ENCODE measurements at regions not wholly inside any gene's neighbourhood (a gene's known extent, or its start where the extent isn't known, plus 50 kb on each side); places are given as distances from the start of the nearest gene placed in this dataset.

GRCh38 chr4:141335166-141335565, 114.5 kb downstream of the ZNF330 start:
- intact Hi-C loops (cut with DNase I; ENCODE audit: low total_unique reads): no loop called here
- no peak overlapping the region for H3K4me3 ChIP-seq
- no peak overlapping the region for H3K27ac ChIP-seq
- peaks cover 0 to 38% (median 5%) of the 10 kb centered on the region in 7 donors for H3K27me3 ChIP-seq (replicated peaks in 1 of 7)
- no peaks in the 10 kb centered on the region for H3K9me3 ChIP-seq
- WGBS, 5 donors: 84 to 93% (median 88%) methylated on average over 1 of the region's 1 CpG
- no peak for DNase-seq
- H3K4me1 ChIP-seq: peaks cover 0 to 4% (median 0%) of the 10 kb centered on the region in 6 donors
- no peak for TF ChIP-seq POLR2A (IDR thresholded peaks at IDR 0.05)
- no peak for TF ChIP-seq POLR2AphosphoS5 (IDR thresholded peaks at IDR 0.05)
- TF ChIP-seq, protein P1, sequence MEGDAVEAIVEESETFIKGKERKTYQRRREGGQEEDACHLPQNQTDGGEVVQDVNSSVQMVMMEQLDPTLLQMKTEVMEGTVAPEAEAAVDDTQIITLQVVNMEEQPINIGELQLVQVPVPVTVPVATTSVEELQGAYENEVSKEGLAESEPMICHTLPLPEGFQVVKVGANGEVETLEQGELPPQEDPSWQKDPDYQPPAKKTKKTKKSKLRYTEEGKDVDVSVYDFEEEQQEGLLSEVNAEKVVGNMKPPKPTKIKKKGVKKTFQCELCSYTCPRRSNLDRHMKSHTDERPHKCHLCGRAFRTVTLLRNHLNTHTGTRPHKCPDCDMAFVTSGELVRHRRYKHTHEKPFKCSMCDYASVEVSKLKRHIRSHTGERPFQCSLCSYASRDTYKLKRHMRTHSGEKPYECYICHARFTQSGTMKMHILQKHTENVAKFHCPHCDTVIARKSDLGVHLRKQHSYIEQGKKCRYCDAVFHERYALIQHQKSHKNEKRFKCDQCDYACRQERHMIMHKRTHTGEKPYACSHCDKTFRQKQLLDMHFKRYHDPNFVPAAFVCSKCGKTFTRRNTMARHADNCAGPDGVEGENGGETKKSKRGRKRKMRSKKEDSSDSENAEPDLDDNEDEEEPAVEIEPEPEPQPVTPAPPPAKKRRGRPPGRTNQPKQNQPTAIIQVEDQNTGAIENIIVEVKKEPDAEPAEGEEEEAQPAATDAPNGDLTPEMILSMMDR (IDR thresholded peaks at IDR 0.05 in 8 of 11, conservative IDR thresholded peaks at IDR 0.05 in 3 of 11): no peak
- H3K36me3 ChIP-seq: no peaks in the 10 kb centered on the region

DNA sequence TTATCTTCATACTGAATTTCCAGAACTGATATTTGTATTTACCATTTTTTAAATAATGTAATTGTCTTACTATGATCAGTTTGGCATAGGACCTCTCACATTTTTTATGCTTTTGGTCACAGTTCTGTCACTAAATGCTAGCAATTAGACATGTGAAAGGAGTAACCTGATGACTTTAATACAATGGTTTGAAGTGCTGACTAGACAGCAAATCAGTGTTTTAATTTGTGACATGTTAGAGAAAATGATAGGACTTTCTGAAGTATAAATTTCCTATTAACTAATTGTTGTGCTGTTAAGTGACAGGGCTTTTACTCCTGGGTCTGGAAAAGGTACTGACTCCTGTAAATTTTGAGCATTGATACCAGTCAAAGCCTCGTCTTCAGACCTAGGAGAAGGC, 117.5 kb downstream of the ZNF330 start:
- H3K27ac ChIP-seq: no peak overlapping the region
- TF ChIP-seq POLR2AphosphoS5 (IDR thresholded peaks at IDR 0.05) (no peak), POLR2A (IDR thresholded peaks at IDR 0.05) (no peak)
- TF ChIP-seq, protein P1 (IDR thresholded peaks at IDR 0.05 in 8 of 11, conservative IDR thresholded peaks at IDR 0.05 in 3 of 11): no peak
- WGBS, 5 donors: 91 to 94% (median 93%) methylated on average over 1 of the region's 1 CpG
- DNase-seq: no peak
- intact Hi-C loops (cut with DNase I; ENCODE audit: low total_unique reads): no loop called here
- no peaks in the 10 kb centered on the region for H3K36me3 ChIP-seq
- no peaks in the 10 kb centered on the region for H3K9me3 ChIP-seq
- H3K4me3 ChIP-seq: no peak overlapping the region
- H3K27me3 ChIP-seq (replicated peaks in 1 of 7): peaks cover 0 to 16% (median 0%) of the 10 kb centered on the region in 7 donors
- peaks cover 0 to 4% (median 0%) of the 10 kb centered on the region in 6 donors for H3K4me1 ChIP-seq

DNA sequence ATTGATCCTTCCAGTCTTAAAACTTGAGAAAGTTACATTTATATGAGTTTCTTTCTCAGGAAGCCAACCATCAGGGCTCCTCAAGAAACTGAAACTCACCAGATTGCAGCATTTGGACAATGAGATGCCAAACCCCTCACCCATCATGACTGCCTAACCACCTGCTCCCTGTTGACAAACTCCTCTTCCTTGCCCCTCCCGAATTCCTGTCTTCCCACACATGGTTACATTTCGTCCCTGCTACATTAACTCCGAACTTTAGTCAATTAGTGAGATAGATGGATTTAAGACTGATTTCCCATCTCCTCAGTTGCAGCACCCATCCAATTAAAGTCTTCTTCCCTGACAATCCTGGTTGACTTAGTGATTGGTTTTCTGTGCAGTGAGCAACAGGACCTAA, 118.7 kb downstream of the ZNF330 start:
- intact Hi-C loops (cut with DNase I; ENCODE audit: low total_unique reads): no loop called here
- H3K4me1 ChIP-seq: no peaks in the 10 kb centered on the region
- no peaks in the 10 kb centered on the region for H3K9me3 ChIP-seq
- H3K27ac ChIP-seq: no peak overlapping the region
- TF ChIP-seq, protein P1 (IDR thresholded peaks at IDR 0.05 in 8 of 11, conservative IDR thresholded peaks at IDR 0.05 in 3 of 11): no peak
- TF ChIP-seq POLR2AphosphoS5 (IDR thresholded peaks at IDR 0.05): no peak
- no peak for TF ChIP-seq POLR2A (IDR thresholded peaks at IDR 0.05)
- no peaks in the 10 kb centered on the region for H3K36me3 ChIP-seq
- WGBS, 5 donors: 80 to 90% (median 83%) methylated on average over 3 of the region's 3 CpGs
- peaks cover 0 to 6% (median 0%) of the 10 kb centered on the region in 7 donors for H3K27me3 ChIP-seq (replicated peaks in 1 of 7)
- H3K4me3 ChIP-seq: no peak overlapping the region
- DNase-seq: no peak

- H3K27ac ChIP-seq: no peak overlapping the region
- TF ChIP-seq POLR2A (IDR thresholded peaks at IDR 0.05) (no peak), POLR2AphosphoS5 (IDR thresholded peaks at IDR 0.05) (no peak)
- TF ChIP-seq, protein P1 (IDR thresholded peaks at IDR 0.05 in 8 of 11, conservative IDR thresholded peaks at IDR 0.05 in 3 of 11): no peak
- H3K4me1 ChIP-seq: no peaks in the 10 kb centered on the region
- H3K27me3 ChIP-seq (replicated peaks in 1 of 7): no peaks in the 10 kb centered on the region
- no peak overlapping the region for H3K4me3 ChIP-seq
- H3K36me3 ChIP-seq: no peaks in the 10 kb centered on the region
- H3K9me3 ChIP-seq: no peaks in the 10 kb centered on the region
- intact Hi-C loops (cut with DNase I; ENCODE audit: low total_unique reads): no loop called here
- no peak for DNase-seq
These were observed 119.3 kb downstream of the ZNF330 start for GRCh38 chr4:141339966-141340365.
